K562 (cell line): ENCODE measurements at regions not wholly inside any gene's neighbourhood (a gene's known extent, or its start where the extent isn't known, plus 50 kb on each side); places are given as distances from the start of the nearest gene placed in this dataset.

ENCODE experiments used
- ATAC-seq: fragments of 200-7000 bp; cut with Tn5 transposase; 3 replicates; pipeline ENCODE4 v1.9.1; 2020; ENCODE audit warnings: moderate library complexity
- BruUV-seq: library from RNA; stranded (reverse); fragments of 400-500 nt; replicated peaks from 2 replicates; lab custom pipeline; 2021; lab: Mats Ljungman, UMichigan
- CTCF ChIA-PET: fragments of 300-600 bp; formaldehyde crosslinking; extraction: SDS; loops from one replicate; lab custom pipeline; 2021; ENCODE audit warnings: low intra/inter-chr PET ratio; lab: Yijun Ruan, JAX
- POLR2A ChIA-PET: fragments of 300-600, 350-650 bp; sonication (Branson Sonifier 250); formaldehyde crosslinking; extraction: SDS; loops from one replicate; lab custom pipeline; 2021; ENCODE audit warnings: antibody characterized with exemption, inconsistent platforms; lab: Yijun Ruan, JAX
- DNase-seq, 4 experiments: peaks; one replicate each; pipeline versions ENCODE4 v3.0.0 to v3.0.0-alpha.2; 2011 to 2018; ENCODE audit warnings: low spot score in 3 of 4, mixed read lengths in 3 of 4; ENCODE audit errors: extremely low read depth in 1 of 4
- FAIRE-seq: peaks from 2 replicates; lab custom pipeline; 2011; peaks lifted over from hg19 to GRCh38; lab: Jason Lieb, UNC
- H2AFZ ChIP-seq: 2 replicates; pipeline ENCODE4 v1.6.0; 2011; ENCODE audit warnings: low read depth, low read length, control low read depth, inconsistent platforms
- H3K27ac ChIP-seq: fragments of 200-600 bp; 3 replicates; pipeline ENCODE4 v1.8.0; 2011; ENCODE audit warnings: low read depth, mild to moderate bottlenecking, control low read depth, inconsistent platforms, low read length, moderate library complexity, mixed read lengths; ENCODE audit errors: extremely low read depth
- H3K27me3 ChIP-seq, 2 experiments: fragments of 300-600 bp in 1 of 2; 2 replicates in 1 of 2; 3 replicates in 1 of 2; pipeline versions ENCODE4 v1.6.0 to v1.8.0; 2011; ENCODE audit warnings: inconsistent platforms in 2 of 2, low read length in 2 of 2, mild to moderate bottlenecking in 1 of 2, mixed read lengths in 1 of 2, moderate library complexity in 1 of 2; ENCODE audit not compliant: control insufficient read depth in 2 of 2, insufficient read depth in 2 of 2
- H3K36me3 ChIP-seq: fragments of 300-600 bp; 3 replicates; pipeline ENCODE4 v1.8.0; 2011; ENCODE audit warnings: mild to moderate bottlenecking, low read length, inconsistent platforms; ENCODE audit not compliant: control insufficient read depth, insufficient read depth
- H3K4me1 ChIP-seq, 2 experiments: fragments of 200-600 bp in 1 of 2; replicated peaks in 1 of 2; 2 replicates in 1 of 2; 3 replicates in 1 of 2; pipeline versions ENCODE4 v1.5.1 to v1.8.0; 2011; ENCODE audit warnings: inconsistent platforms in 2 of 2, low read length in 2 of 2, mild to moderate bottlenecking in 1 of 2, mixed read lengths in 1 of 2, moderate library complexity in 1 of 2; ENCODE audit not compliant: control insufficient read depth in 2 of 2, insufficient read depth in 2 of 2
- H3K4me2 ChIP-seq: 2 replicates; pipeline ENCODE4 v1.6.1; 2011; ENCODE audit warnings: low read length, control low read depth, inconsistent platforms, mixed read lengths; ENCODE audit not compliant: insufficient read depth
- H3K4me3 ChIP-seq: fragments of 200-600 bp; sonication (generic), shearing (Covaris generic); 2 replicates; pipeline ENCODE4 v1.5.1; 2016; ENCODE audit warnings: control low read depth, inconsistent platforms
- H3K79me2 ChIP-seq: fragments of 200-600 bp; 3 replicates; pipeline ENCODE4 v1.8.0; 2011; ENCODE audit warnings: low read length, inconsistent platforms; ENCODE audit not compliant: control insufficient read depth, insufficient read depth
- H3K9ac ChIP-seq, 2 experiments: 2 replicates each; pipeline versions ENCODE4 v1.6.0 to v1.6.1; 2011; ENCODE audit warnings: low read depth in 2 of 2, low read length in 2 of 2, control low read depth in 1 of 2, inconsistent platforms in 1 of 2, mild to moderate bottlenecking in 1 of 2, mixed read lengths in 1 of 2; ENCODE audit not compliant: insufficient read depth in 1 of 2
- H3K9me1 ChIP-seq: one replicate; pipeline ENCODE4 v1.6.0; 2011; ENCODE audit warnings: inconsistent platforms, mild to moderate bottlenecking, low read length, moderate library complexity; ENCODE audit not compliant: control insufficient read depth, insufficient read depth
- H3K9me3 ChIP-seq: replicated peaks from 2 replicates; pipeline ENCODE4 v1.5.1; 2011; ENCODE audit warnings: low read depth, low read length, inconsistent platforms; ENCODE audit not compliant: control insufficient read depth, insufficient read depth
- H4K20me1 ChIP-seq: replicated peaks from 2 replicates; pipeline ENCODE4 v1.6.1; 2011; ENCODE audit warnings: low read length, inconsistent platforms, mixed read lengths; ENCODE audit not compliant: control insufficient read depth, insufficient read depth
- GATA2 ChIP-seq: sonication (generic); formaldehyde crosslinking; IDR thresholded peaks from 2 replicates; pipeline ENCODE4 v1.4.0; 2020; ENCODE audit warnings: mild to moderate bottlenecking, missing genetic modification reagents
- MTA1 ChIP-seq: fragments of 450-650 bp; IDR thresholded peaks from 2 replicates; pipeline ENCODE4 v1.6.1; 2017; ENCODE audit warnings: borderline replicate concordance
- NFIC ChIP-seq: fragments of 450-650 bp; IDR thresholded peaks from 2 replicates; pipeline ENCODE4 v1.6.1; 2017; ENCODE audit warnings: mild to moderate bottlenecking, inconsistent platforms
- NRF1 ChIP-seq, 2 experiments: fragments of 450-650 bp; IDR thresholded peaks in 1 of 2; conservative IDR thresholded peaks in 1 of 2; 2 replicates each; pipeline ENCODE4 v1.6.1; 2014; ENCODE audit warnings: mild to moderate bottlenecking in 2 of 2
- STAG1 ChIP-seq: sonication (generic); formaldehyde crosslinking; IDR thresholded peaks from 2 replicates; pipeline ENCODE4 v1.5.0; 2020; ENCODE audit warnings: missing genetic modification reagents, borderline replicate concordance
- TEAD4 ChIP-seq, 2 experiments: sonication (generic) in 1 of 2; formaldehyde crosslinking in 1 of 2; IDR thresholded peaks; 2 replicates each; pipeline versions ENCODE4 v1.6.1 to v1.8.0; 2012 to 2022; ENCODE audit warnings: borderline replicate concordance in 1 of 2, inconsistent platforms in 1 of 2, low read length in 1 of 2, mild to moderate bottlenecking in 1 of 2, missing genetic modification reagents in 1 of 2
- ZKSCAN3 ChIP-seq: fragments of 250-450 bp; sonication (Bioruptor Pico); IDR thresholded peaks from 2 replicates; pipeline ENCODE4 v1.4.0; 2020
- ZNF431 ChIP-seq: sonication (generic); formaldehyde crosslinking; IDR thresholded peaks from 2 replicates; pipeline ENCODE4 v1.8.0; 2022; ENCODE audit warnings: mild to moderate bottlenecking, missing genetic modification reagents
- WGBS: fragments of 100-300 bp; shearing (Covaris generic); methylation state at CpG from one replicate; pipeline ENCODE4 v1.1.6; 2016; ENCODE audit warnings: low coverage, mixed read lengths; ENCODE audit not compliant: insufficient coverage; ENCODE audit errors: missing lambda C conversion rate; 5-methylcytosine and 5-hydroxymethylcytosine counted together
- in situ Hi-C: fragments of 300-500 bp; cut with MboI; formaldehyde crosslinking; loops from 4 replicates; pipeline ENCODE4 v1.15.0; 2018; ENCODE audit warnings: inconsistent platforms, mixed read lengths
- intact Hi-C: fragments of 100-400 bp; cut with micrococcal nuclease; formaldehyde crosslinking; loops from 2 replicates; pipeline ENCODE4 v1.14.2; 2022
- TF ChIP-seq, protein P1 (sequence below): fragments of 250-450 bp; sonication (Bioruptor Pico); IDR thresholded peaks from 2 replicates; pipeline ENCODE4 v1.5.1; 2021; ENCODE audit warnings: mild to moderate bottlenecking

DNA sequence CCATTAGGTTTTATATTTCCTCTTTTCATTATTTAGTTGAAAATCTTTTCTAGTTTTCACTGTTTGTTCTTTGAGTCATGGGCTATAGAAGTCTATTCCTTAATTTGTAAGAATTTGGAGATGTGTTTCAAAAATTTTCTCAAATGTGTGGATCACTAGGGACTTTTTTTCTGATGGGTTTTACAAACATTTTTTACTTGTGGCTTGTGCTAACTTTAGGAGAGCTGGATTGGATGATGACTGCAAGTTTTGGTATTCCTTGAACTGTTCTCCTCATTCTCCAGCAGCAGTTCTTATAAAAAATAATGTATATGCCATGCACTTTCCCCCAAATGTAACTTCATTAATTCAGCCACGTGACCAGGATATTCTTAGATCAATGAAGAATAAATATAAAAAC is 94.7 kb upstream of the CWC22 start:
- no peaks in the 10 kb centered on the region for H3K4me1 ChIP-seq
- intact Hi-C loops (no loop called here), in situ Hi-C loops (loop anchor here (25.0 kb wide), 1 partner anchor 960 kb away; no protein-coding TSS in a partner anchor)
- DNase-seq (no peak), FAIRE-seq (no peak), ATAC-seq (no peak)
- CTCF ChIA-PET: no interaction called here
- H3K4me2 ChIP-seq: no peak overlapping the region
- no peaks in the 10 kb centered on the region for H3K36me3 ChIP-seq
- POLR2A ChIA-PET: no interaction called here
- no peak overlapping the region for H3K9ac ChIP-seq
- H3K9me1 ChIP-seq: no peaks in the 10 kb centered on the region
- no peaks in the 10 kb centered on the region for H4K20me1 ChIP-seq
- WGBS: 4% methylated on average over 1 of the region's 1 CpG
- no peak overlapping the region for H3K27ac ChIP-seq
- no peaks in the 10 kb centered on the region for H3K9me3 ChIP-seq
- no peak overlapping the region for H3K4me3 ChIP-seq
- no peaks in the 10 kb centered on the region for H3K79me2 ChIP-seq
- no peak overlapping the region for H2AFZ ChIP-seq
- TF ChIP-seq, protein P1, sequence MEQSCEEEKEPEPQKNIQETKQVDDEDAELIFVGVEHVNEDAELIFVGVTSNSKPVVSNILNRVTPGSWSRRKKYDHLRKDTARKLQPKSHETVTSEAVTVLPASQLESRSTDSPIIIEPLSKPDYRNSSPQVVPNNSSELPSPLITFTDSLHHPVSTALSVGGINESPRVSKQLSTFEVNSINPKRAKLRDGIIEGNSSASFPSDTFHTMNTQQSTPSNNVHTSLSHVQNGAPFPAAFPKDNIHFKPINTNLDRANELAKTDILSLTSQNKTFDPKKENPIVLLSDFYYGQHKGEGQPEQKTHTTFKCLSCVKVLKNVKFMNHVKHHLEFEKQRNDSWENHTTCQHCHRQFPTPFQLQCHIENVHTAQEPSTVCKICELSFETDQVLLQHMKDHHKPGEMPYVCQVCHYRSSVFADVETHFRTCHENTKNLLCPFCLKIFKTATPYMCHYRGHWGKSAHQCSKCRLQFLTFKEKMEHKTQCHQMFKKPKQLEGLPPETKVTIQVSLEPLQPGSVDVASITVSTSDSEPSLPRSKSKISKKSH: no peak
- TF ChIP-seq ZNF431: no peak
- no peak for TF ChIP-seq ZKSCAN3 (CRISPR knock-in tag)
- no peak for TF ChIP-seq NRF1 (conservative IDR thresholded peaks at IDR 0.05 in 1 of 2, IDR thresholded peaks at IDR 0.05 in 1 of 2)
- TF ChIP-seq GATA2 (CRISPR knock-in tag): no peak
- no peak for TF ChIP-seq MTA1
- BruUV-seq: no TSS peak
- no peaks in the 10 kb centered on the region for H3K27me3 ChIP-seq

DNA sequence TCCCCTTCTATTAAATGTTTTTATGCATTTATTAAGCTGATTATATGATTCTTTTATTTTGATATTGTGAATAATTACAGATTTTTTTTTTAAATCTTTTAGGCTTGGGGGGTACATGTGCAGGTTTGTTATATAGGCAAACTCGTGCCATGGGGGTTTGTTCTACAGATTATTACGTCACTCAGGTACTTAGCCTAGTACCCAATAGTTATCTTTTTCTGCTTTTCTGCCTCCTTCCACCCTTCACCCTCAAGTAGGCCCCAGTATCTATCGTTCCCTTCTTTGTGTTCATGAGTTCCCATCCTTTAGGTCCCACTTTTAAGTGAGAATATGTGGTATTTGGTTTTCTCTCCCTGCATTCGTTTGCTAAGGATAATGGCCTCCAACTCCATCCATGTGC is 92.2 kb upstream of the CWC22 start:
- FAIRE-seq (no peak), DNase-seq (no peak), ATAC-seq (no peak)
- TF ChIP-seq TEAD4 (IDR thresholded peaks at IDR 0.05; ENCODE audit: low read length) (no peak), TEAD4 (CRISPR knock-in tag; IDR thresholded peaks at IDR 0.05; ENCODE audit: borderline replicate concordance) (no peak), NFIC (no peak), STAG1 (CRISPR knock-in tag) (no peak)
- Histone ChIP-seq H3K9me3 (no peaks in the 10 kb centered on the region), H3K27ac (no peak overlapping the region), H3K4me1 (no peaks in the 10 kb centered on the region), H3K9me1 (no peaks in the 10 kb centered on the region), H3K36me3 (no peaks in the 10 kb centered on the region), H2AFZ (no peak overlapping the region), H3K9ac (no peak overlapping the region), H3K4me3 (no peak overlapping the region), H3K27me3 (no peaks in the 10 kb centered on the region), H3K4me2 (no peak overlapping the region), H4K20me1 (no peaks in the 10 kb centered on the region), H3K79me2 (no peaks in the 10 kb centered on the region)
- WGBS: 10% methylated on average over 4 of the region's 4 CpGs
- CTCF ChIA-PET: no interaction called here
- POLR2A ChIA-PET: no interaction called here
- no TSS peak for BruUV-seq
- in situ Hi-C loops (no loop called here), intact Hi-C loops (no loop called here)
